ENCODE measurements at regions not wholly inside any gene's neighbourhood (a gene's known extent, or its start where the extent isn't known, plus 50 kb on each side); places are given as distances from the start of the nearest gene placed in this dataset.

GRCh38 chr13:82593239-82593638 is 1289.0 kb downstream of the SLITRK1 start:
- no CpG with 5 or more reads among the region's 1 CpG for WGBS (ENCODE audit: insufficient coverage)
- ChIA-PET POLR2A (no interaction called here), CTCF (no interaction called here)

GRCh38 chr13:82571653-82572052 is 1310.6 kb downstream of the SLITRK1 start:
- no peaks in the 10 kb centered on the region for H3K79me2 ChIP-seq (ENCODE audit: control insufficient read depth, insufficient read depth, low read length)
- no peak overlapping the region for H3K9ac ChIP-seq (ENCODE audit: low read length)
- no peaks in the 10 kb centered on the region for H3K27me3 ChIP-seq (replicated peaks in 1 of 4; ENCODE audit: control extremely low read depth in 1 of 4, control insufficient read depth in 3 of 4, insufficient read depth in 4 of 4, low read length in 3 of 4)
- H3K27ac ChIP-seq (ENCODE audit: low read length in 2 of 2) = no peak overlapping the region
- H3K4me3 Mint-ChIP-seq = no peak overlapping the region
- H3K27ac Mint-ChIP-seq = no peak overlapping the region
- no peaks in the 10 kb centered on the region for H3K4me1 ChIP-seq (ENCODE audit: control insufficient read depth in 2 of 2, insufficient read depth in 2 of 2, low read length in 2 of 2)
- H4K20me1 ChIP-seq (ENCODE audit: control insufficient read depth, insufficient read depth, low read length, poor library complexity, severe bottlenecking) = no peaks in the 10 kb centered on the region
- ATAC-seq (ENCODE audit: low read depth) = no peak
- H3K9me3 ChIP-seq (ENCODE audit: control extremely low read depth in 1 of 3, control insufficient read depth in 2 of 3, insufficient read depth in 1 of 3, low read length in 2 of 3) = peaks cover 0 to 19% (median 0%) of the 10 kb centered on the region in 3 donors
- no peak overlapping the region for H2AFZ ChIP-seq (ENCODE audit: insufficient read depth, low read depth, low read length, poor library complexity, severe bottlenecking)
- no peaks in the 10 kb centered on the region for H3K36me3 ChIP-seq (replicated peaks in 1 of 2; ENCODE audit: control extremely low read depth in 1 of 2, control insufficient read depth in 1 of 2, extremely low read depth in 1 of 2, insufficient read depth in 2 of 2, low read length in 1 of 2)
- no peak for TF ChIP-seq CTCF (IDR thresholded peaks at IDR 0.05)
- no peak for TF ChIP-seq EZH2 (IDR thresholded peaks at IDR 0.05; ENCODE audit: borderline replicate concordance, insufficient read depth, low read depth, low read length, poor library complexity, severe bottlenecking)
- no peak overlapping the region for H3K4me3 ChIP-seq (ENCODE audit: control extremely low read depth in 1 of 5, extremely low read depth in 1 of 5, insufficient read depth in 1 of 5, low read depth in 2 of 5, low read length in 4 of 5)
- peaks cover 8% of the 10 kb centered on the region for H3K9me3 Mint-ChIP-seq (ENCODE audit: insufficient read depth)
- WGBS (ENCODE audit: insufficient coverage) = 45% methylated on average over 3 of the region's 3 CpGs
- intact Hi-C loops (cut with micrococcal nuclease) = no loop called here
- H3K27me3 Mint-ChIP-seq = no peaks in the 10 kb centered on the region
- no peak for DNase-seq
- no peak overlapping the region for H3K4me2 ChIP-seq (replicated peaks; ENCODE audit: low read depth, low read length, poor library complexity, severe bottlenecking)
- no peaks in the 10 kb centered on the region for H3K4me1 Mint-ChIP-seq
- ChIA-PET POLR2A (no interaction called here), CTCF (no interaction called here)

More at GRCh38 chr13:82593239-82593638, 1289.0 kb downstream of the SLITRK1 start:
- H3K79me2 ChIP-seq (ENCODE audit: control insufficient read depth, insufficient read depth, low read length) = no peaks in the 10 kb centered on the region
- intact Hi-C loops (cut with micrococcal nuclease) = no loop called here
- no peak overlapping the region for H3K27ac Mint-ChIP-seq
- H3K9me3 ChIP-seq (ENCODE audit: control extremely low read depth in 1 of 3, control insufficient read depth in 2 of 3, insufficient read depth in 1 of 3, low read length in 2 of 3) = peaks cover 0 to 7% (median 0%) of the 10 kb centered on the region in 3 donors
- no peaks in the 10 kb centered on the region for H3K27me3 ChIP-seq (replicated peaks in 1 of 4; ENCODE audit: control extremely low read depth in 1 of 4, control insufficient read depth in 3 of 4, insufficient read depth in 4 of 4, low read length in 3 of 4)
- no peak overlapping the region for H3K9ac ChIP-seq (ENCODE audit: low read length)
- no peak for TF ChIP-seq EZH2 (IDR thresholded peaks at IDR 0.05; ENCODE audit: borderline replicate concordance, insufficient read depth, low read depth, low read length, poor library complexity, severe bottlenecking)
- no peak for TF ChIP-seq CTCF (IDR thresholded peaks at IDR 0.05)
- no peak overlapping the region for H3K4me2 ChIP-seq (replicated peaks; ENCODE audit: low read depth, low read length, poor library complexity, severe bottlenecking)
- H3K4me3 ChIP-seq (ENCODE audit: control extremely low read depth in 1 of 5, extremely low read depth in 1 of 5, insufficient read depth in 1 of 5, low read depth in 2 of 5, low read length in 4 of 5) = no peak overlapping the region
- no peak overlapping the region for H3K27ac ChIP-seq (ENCODE audit: low read length in 2 of 2)
- no peaks in the 10 kb centered on the region for H3K36me3 ChIP-seq (replicated peaks in 1 of 2; ENCODE audit: control extremely low read depth in 1 of 2, control insufficient read depth in 1 of 2, extremely low read depth in 1 of 2, insufficient read depth in 2 of 2, low read length in 1 of 2)
- no peaks in the 10 kb centered on the region for H3K4me1 Mint-ChIP-seq
- ATAC-seq (ENCODE audit: low read depth) (no peak), DNase-seq (no peak)
- H3K4me3 Mint-ChIP-seq = no peak overlapping the region
- H3K9me3 Mint-ChIP-seq (ENCODE audit: insufficient read depth) = peaks cover 7% of the 10 kb centered on the region
- H3K4me1 ChIP-seq (ENCODE audit: control insufficient read depth in 2 of 2, insufficient read depth in 2 of 2, low read length in 2 of 2) = no peaks in the 10 kb centered on the region
- H2AFZ ChIP-seq (ENCODE audit: insufficient read depth, low read depth, low read length, poor library complexity, severe bottlenecking) = no peak overlapping the region
- no peaks in the 10 kb centered on the region for H3K27me3 Mint-ChIP-seq
- no peaks in the 10 kb centered on the region for H4K20me1 ChIP-seq (ENCODE audit: control insufficient read depth, insufficient read depth, low read length, poor library complexity, severe bottlenecking)
